HUES48 (cell line): ENCODE measurements at regions not wholly inside any gene's neighbourhood (a gene's known extent, or its start where the extent isn't known, plus 50 kb on each side); places are given as distances from the start of the nearest gene placed in this dataset.

Experiments
- H3K27ac ChIP-seq: one replicate; pipeline ENCODE4 v1.7.0; 2013; ENCODE audit warnings: low read depth, low read length, inconsistent platforms
- H3K27me3 ChIP-seq: 2 replicates; pipeline ENCODE4 v1.6.1; 2013; ENCODE audit warnings: mild to moderate bottlenecking, low read length; ENCODE audit not compliant: control insufficient read depth, insufficient read depth
- H3K36me3 ChIP-seq: 2 replicates; pipeline ENCODE4 v1.6.1; 2013; ENCODE audit warnings: low read length; ENCODE audit not compliant: control insufficient read depth, insufficient read depth
- H3K4me1 ChIP-seq: 2 replicates; pipeline ENCODE4 v1.6.1; 2013; ENCODE audit warnings: mild to moderate bottlenecking, low read length; ENCODE audit not compliant: control insufficient read depth, insufficient read depth
- H3K4me3 ChIP-seq: 2 replicates; pipeline ENCODE4 v1.5.1; 2013; ENCODE audit warnings: mild to moderate bottlenecking, low read depth, low read length
- H3K9ac ChIP-seq: 2 replicates; pipeline ENCODE4 v1.6.1; 2013; ENCODE audit warnings: mild to moderate bottlenecking, low read depth, low read length, moderate library complexity
- H3K9me3 ChIP-seq: 2 replicates; pipeline ENCODE4 v1.6.1; 2013; ENCODE audit warnings: low read length; ENCODE audit not compliant: control insufficient read depth, insufficient read depth

- Histone ChIP-seq H3K9me3 (no peaks in the 10 kb centered on the region), H3K36me3 (no peaks in the 10 kb centered on the region), H3K27me3 (no peaks in the 10 kb centered on the region), H3K9ac (no peak overlapping the region), H3K4me1 (no peaks in the 10 kb centered on the region), H3K4me3 (no peak overlapping the region), H3K27ac (no peak overlapping the region)
Observed at GRCh38 chr13:32941368-32941767, 74.9 kb upstream of the KL start.

GRCh38 chr13:32946558-32946957 is 69.7 kb upstream of the KL start:
- H3K9me3 ChIP-seq = no peaks in the 10 kb centered on the region
- no peaks in the 10 kb centered on the region for H3K4me1 ChIP-seq
- no peaks in the 10 kb centered on the region for H3K27me3 ChIP-seq
- H3K4me3 ChIP-seq = no peak overlapping the region
- H3K27ac ChIP-seq = no peak overlapping the region
- no peaks in the 10 kb centered on the region for H3K36me3 ChIP-seq
- no peak overlapping the region for H3K9ac ChIP-seq

GRCh38 chr13:32947411-32948276 is 68.6 kb upstream of the KL start:
- Histone ChIP-seq H3K27me3 (no peaks in the 10 kb centered on the region), H3K4me1 (no peaks in the 10 kb centered on the region), H3K9ac (no peak overlapping the region), H3K4me3 (no peak overlapping the region), H3K27ac (no peak overlapping the region), H3K36me3 (no peaks in the 10 kb centered on the region), H3K9me3 (no peaks in the 10 kb centered on the region)

GRCh38 chr13:32949820-32950219 is 66.4 kb upstream of the KL start:
- Histone ChIP-seq H3K9ac (no peak overlapping the region), H3K4me3 (no peak overlapping the region), H3K27ac (no peak overlapping the region)

GRCh38 chr13:32951580-32951979 is 64.6 kb upstream of the KL start:
- Histone ChIP-seq H3K36me3 (no peaks in the 10 kb centered on the region), H3K9ac (no peak overlapping the region), H3K9me3 (no peaks in the 10 kb centered on the region), H3K27ac (no peak overlapping the region), H3K4me3 (no peak overlapping the region), H3K27me3 (no peaks in the 10 kb centered on the region), H3K4me1 (no peaks in the 10 kb centered on the region)

More at GRCh38 chr13:32949820-32950219, 66.4 kb upstream of the KL start:
- Histone ChIP-seq H3K27me3 (no peaks in the 10 kb centered on the region), H3K4me1 (no peaks in the 10 kb centered on the region), H3K36me3 (no peaks in the 10 kb centered on the region), H3K9me3 (no peaks in the 10 kb centered on the region)

GRCh38 chr13:32955881-32956594 is 60.2 kb upstream of the KL start:
- no peaks in the 10 kb centered on the region for H3K9me3 ChIP-seq
- H3K9ac ChIP-seq = no peak overlapping the region
- H3K4me3 ChIP-seq = no peak overlapping the region
- no peaks in the 10 kb centered on the region for H3K36me3 ChIP-seq
- H3K27me3 ChIP-seq = peaks cover 15% of the 10 kb centered on the region
- no peaks in the 10 kb centered on the region for H3K4me1 ChIP-seq
- no peak overlapping the region for H3K27ac ChIP-seq

GRCh38 chr13:32956595-32956933 is 59.7 kb upstream of the KL start:
- Histone ChIP-seq H3K4me1 (no peaks in the 10 kb centered on the region), H3K27ac (no peak overlapping the region), H3K27me3 (peaks cover 20% of the 10 kb centered on the region), H3K4me3 (no peak overlapping the region), H3K9ac (no peak overlapping the region), H3K36me3 (no peaks in the 10 kb centered on the region), H3K9me3 (no peaks in the 10 kb centered on the region)

- no peak overlapping the region for H3K4me3 ChIP-seq
- H3K9ac ChIP-seq = no peak overlapping the region
- no peak overlapping the region for H3K27ac ChIP-seq
- no peaks in the 10 kb centered on the region for H3K36me3 ChIP-seq
- no peaks in the 10 kb centered on the region for H3K9me3 ChIP-seq
- H3K27me3 ChIP-seq = peaks cover 24% of the 10 kb centered on the region
- no peaks in the 10 kb centered on the region for H3K4me1 ChIP-seq
Observed at GRCh38 chr13:32960626-32961025, 55.6 kb upstream of the KL start.

GRCh38 chr13:32961724-32962123 is 54.5 kb upstream of the KL start:
- Histone ChIP-seq H3K4me3 (no peak overlapping the region), H3K9ac (no peak overlapping the region), H3K36me3 (no peaks in the 10 kb centered on the region), H3K4me1 (no peaks in the 10 kb centered on the region), H3K27ac (no peak overlapping the region), H3K27me3 (peaks cover 24% of the 10 kb centered on the region), H3K9me3 (no peaks in the 10 kb centered on the region)

GRCh38 chr13:32962342-32962741 is 53.9 kb upstream of the KL start:
- no peaks in the 10 kb centered on the region for H3K36me3 ChIP-seq
- H3K4me1 ChIP-seq = no peaks in the 10 kb centered on the region
- H3K27me3 ChIP-seq = peaks cover 24% of the 10 kb centered on the region
- H3K27ac ChIP-seq = no peak overlapping the region
- no peak overlapping the region for H3K9ac ChIP-seq
- no peak overlapping the region for H3K4me3 ChIP-seq
- no peaks in the 10 kb centered on the region for H3K9me3 ChIP-seq

- H3K4me3 ChIP-seq = no peak overlapping the region
- H3K27me3 ChIP-seq = peaks cover 15% of the 10 kb centered on the region; the same call in 1 of the 2 replicates
- no peak overlapping the region for H3K27ac ChIP-seq
- no peak overlapping the region for H3K9ac ChIP-seq
- no peaks in the 10 kb centered on the region for H3K4me1 ChIP-seq
- no peaks in the 10 kb centered on the region for H3K36me3 ChIP-seq
- no peaks in the 10 kb centered on the region for H3K9me3 ChIP-seq
Observed at GRCh38 chr13:32964987-32965386, 51.2 kb upstream of the KL start.
